ENCODE measurements at regions not wholly inside any gene's neighbourhood (a gene's known extent, or its start where the extent isn't known, plus 50 kb on each side); places are given as distances from the start of the nearest gene placed in this dataset.

DNA sequence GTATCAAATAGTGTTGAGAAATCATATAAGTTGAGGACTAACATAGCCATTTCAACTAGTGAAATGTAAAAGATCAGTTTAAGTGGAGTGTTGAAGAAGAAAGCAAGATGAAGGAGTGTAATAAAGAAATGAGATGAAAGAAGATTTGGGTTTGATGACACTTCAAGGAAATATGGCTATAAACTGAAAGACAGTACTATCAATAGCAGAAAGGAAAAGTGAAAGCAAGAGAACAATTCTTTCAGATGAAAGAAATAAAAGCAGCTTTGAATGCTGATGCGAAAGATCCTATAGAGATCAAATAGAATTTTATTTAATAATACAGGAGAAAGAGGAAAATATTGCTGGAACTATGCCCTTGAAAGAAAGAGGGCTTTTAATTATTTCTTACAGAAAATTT, 92.8 kb upstream of the PRSS16 start:
- Histone ChIP-seq H3K9ac (ENCODE audit: low read length in 3 of 3) (no peak overlapping the region), H3K27ac (ENCODE audit: low read depth in 2 of 2, low read length in 2 of 2) (no peak overlapping the region), H3K4me3 (ENCODE audit: low read length in 3 of 3) (no peak overlapping the region), H3K9me3 (ENCODE audit: control insufficient read depth in 2 of 3, insufficient read depth in 1 of 3, low read length in 3 of 3) (no peaks in the 10 kb centered on the region), H3K4me1 (ENCODE audit: control insufficient read depth in 2 of 3, insufficient read depth in 2 of 3, low read depth in 1 of 3, low read length in 3 of 3) (peaks cover 0 to 4% (median 0%) of the 10 kb centered on the region in 3 donors), H3K27me3 (ENCODE audit: control insufficient read depth, insufficient read depth, low read length) (no peaks in the 10 kb centered on the region), H3K36me3 (ENCODE audit: control insufficient read depth in 2 of 3, insufficient read depth in 3 of 3, low read length in 3 of 3) (no peaks in the 10 kb centered on the region)
- FAIRE-seq: no peak
- intact Hi-C loops (cut with DNase I): no loop called here
- DNase-seq: no peak
- TF ChIP-seq, protein P1, sequence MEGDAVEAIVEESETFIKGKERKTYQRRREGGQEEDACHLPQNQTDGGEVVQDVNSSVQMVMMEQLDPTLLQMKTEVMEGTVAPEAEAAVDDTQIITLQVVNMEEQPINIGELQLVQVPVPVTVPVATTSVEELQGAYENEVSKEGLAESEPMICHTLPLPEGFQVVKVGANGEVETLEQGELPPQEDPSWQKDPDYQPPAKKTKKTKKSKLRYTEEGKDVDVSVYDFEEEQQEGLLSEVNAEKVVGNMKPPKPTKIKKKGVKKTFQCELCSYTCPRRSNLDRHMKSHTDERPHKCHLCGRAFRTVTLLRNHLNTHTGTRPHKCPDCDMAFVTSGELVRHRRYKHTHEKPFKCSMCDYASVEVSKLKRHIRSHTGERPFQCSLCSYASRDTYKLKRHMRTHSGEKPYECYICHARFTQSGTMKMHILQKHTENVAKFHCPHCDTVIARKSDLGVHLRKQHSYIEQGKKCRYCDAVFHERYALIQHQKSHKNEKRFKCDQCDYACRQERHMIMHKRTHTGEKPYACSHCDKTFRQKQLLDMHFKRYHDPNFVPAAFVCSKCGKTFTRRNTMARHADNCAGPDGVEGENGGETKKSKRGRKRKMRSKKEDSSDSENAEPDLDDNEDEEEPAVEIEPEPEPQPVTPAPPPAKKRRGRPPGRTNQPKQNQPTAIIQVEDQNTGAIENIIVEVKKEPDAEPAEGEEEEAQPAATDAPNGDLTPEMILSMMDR (IDR thresholded peaks at IDR 0.05; ENCODE audit: borderline replicate concordance, extremely low read depth, insufficient read depth): no peak

DNA sequence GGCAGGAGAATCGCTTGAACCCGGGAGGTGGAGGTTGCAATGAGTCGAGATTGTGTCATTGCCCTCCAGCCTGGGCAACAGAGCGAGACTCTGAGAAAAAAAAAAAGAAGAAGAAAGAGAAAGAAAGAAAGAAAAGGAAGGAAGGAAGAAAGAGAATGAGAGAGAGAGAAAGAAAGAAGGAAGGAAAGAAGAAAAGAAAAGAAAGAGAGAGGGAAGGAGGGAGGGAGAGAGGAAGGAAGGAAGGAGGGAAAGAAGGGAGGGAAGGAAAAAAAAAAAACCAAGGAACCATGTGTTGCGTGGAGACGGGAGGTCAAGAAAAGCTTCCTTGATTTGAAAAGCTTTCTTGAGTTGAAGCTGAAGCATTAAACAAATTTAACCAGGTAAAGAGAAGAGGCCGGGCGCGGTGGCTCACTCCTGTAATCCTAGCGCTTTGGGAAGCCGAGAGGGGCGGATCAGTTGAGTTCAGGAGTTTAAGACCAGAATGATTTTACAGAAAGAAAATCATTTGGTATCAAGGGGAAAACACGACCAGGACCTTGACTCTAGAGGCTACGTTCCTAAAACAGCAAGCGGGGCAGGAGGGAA, 90.5 kb upstream of the PRSS16 start:
- H3K9me3 ChIP-seq (ENCODE audit: control insufficient read depth in 2 of 3, insufficient read depth in 1 of 3, low read length in 3 of 3): no peaks in the 10 kb centered on the region
- intact Hi-C loops (cut with DNase I): no loop called here
- no peaks in the 10 kb centered on the region for H3K36me3 ChIP-seq (ENCODE audit: control insufficient read depth in 2 of 3, insufficient read depth in 3 of 3, low read length in 3 of 3)
- peaks cover 0 to 4% (median 0%) of the 10 kb centered on the region in 3 donors for H3K4me1 ChIP-seq (ENCODE audit: control insufficient read depth in 2 of 3, insufficient read depth in 2 of 3, low read depth in 1 of 3, low read length in 3 of 3)
- H3K9ac ChIP-seq (ENCODE audit: low read length in 3 of 3): peak overlapping the region in 2 of 3 donors; percentile 9 to 39
- H3K27me3 ChIP-seq (ENCODE audit: control insufficient read depth, insufficient read depth, low read length): no peaks in the 10 kb centered on the region
- DNase-seq: no peak
- FAIRE-seq: no peak
- TF ChIP-seq, protein P1 (IDR thresholded peaks at IDR 0.05; ENCODE audit: borderline replicate concordance, extremely low read depth, insufficient read depth): no peak
- H3K27ac ChIP-seq (ENCODE audit: low read depth in 2 of 2, low read length in 2 of 2): no peak overlapping the region
- peak overlapping the region; percentile 38 to 52 (median 51) for H3K4me3 ChIP-seq (ENCODE audit: low read length in 3 of 3)

DNA sequence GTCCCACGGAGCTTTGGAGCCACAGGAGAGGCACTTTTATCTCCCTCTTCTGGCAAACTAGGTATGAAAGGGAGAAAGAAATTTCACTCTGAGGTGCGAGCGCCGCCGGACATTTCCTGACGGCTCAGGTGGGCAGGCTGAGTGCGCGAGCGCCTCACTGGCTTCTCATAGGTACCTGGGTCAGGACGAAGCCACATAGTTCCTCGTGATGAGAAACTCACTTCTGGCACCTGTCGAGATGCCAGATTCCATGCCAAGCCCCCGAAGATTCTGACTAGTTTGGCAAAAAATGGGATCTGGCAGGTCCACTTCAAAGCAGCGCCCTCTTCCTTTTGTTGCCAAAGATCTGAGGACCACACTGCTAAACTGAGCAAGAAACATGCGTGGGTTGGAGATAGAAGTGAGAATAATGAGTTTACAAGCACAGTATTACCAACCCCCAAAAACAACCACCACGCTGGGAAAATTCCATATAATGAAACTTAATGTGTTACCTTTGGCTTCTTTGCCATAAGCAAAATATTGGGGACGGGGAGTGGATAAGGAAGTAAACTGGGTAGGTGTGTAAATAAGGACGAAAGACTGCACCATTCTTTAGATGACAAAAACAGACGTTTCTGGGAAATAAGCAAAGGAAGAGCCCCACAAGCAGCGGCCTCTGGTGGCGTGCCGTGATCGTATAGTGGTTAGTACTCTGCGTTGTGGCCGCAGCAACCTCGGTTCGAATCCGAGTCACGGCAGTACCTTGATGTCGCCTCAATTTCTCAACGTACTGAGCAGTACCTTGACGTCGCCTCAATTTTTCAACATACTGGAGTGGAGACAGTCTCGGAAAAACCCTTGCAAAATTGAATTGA, 89.8 kb upstream of the PRSS16 start:
- peak overlapping the region; percentile 38 to 52 (median 51) for H3K4me3 ChIP-seq (ENCODE audit: low read length in 3 of 3)
- FAIRE-seq: no peak
- DNase-seq: peak; percentile 65 to 82 (median 73)
- H3K9me3 ChIP-seq (ENCODE audit: control insufficient read depth in 2 of 3, insufficient read depth in 1 of 3, low read length in 3 of 3): no peaks in the 10 kb centered on the region
- no peak overlapping the region for H3K27ac ChIP-seq (ENCODE audit: low read depth in 2 of 2, low read length in 2 of 2)
- peaks cover 0 to 4% (median 0%) of the 10 kb centered on the region in 3 donors for H3K4me1 ChIP-seq (ENCODE audit: control insufficient read depth in 2 of 3, insufficient read depth in 2 of 3, low read depth in 1 of 3, low read length in 3 of 3)
- peak overlapping the region in 2 of 3 donors; percentile 9 to 39 for H3K9ac ChIP-seq (ENCODE audit: low read length in 3 of 3)
- intact Hi-C loops (cut with DNase I): no loop called here
- TF ChIP-seq, protein P1 (IDR thresholded peaks at IDR 0.05; ENCODE audit: borderline replicate concordance, extremely low read depth, insufficient read depth): peak; percentile 12
- no peaks in the 10 kb centered on the region for H3K27me3 ChIP-seq (ENCODE audit: control insufficient read depth, insufficient read depth, low read length)
- H3K36me3 ChIP-seq (ENCODE audit: control insufficient read depth in 2 of 3, insufficient read depth in 3 of 3, low read length in 3 of 3): no peaks in the 10 kb centered on the region
